ENCODE measurements at regions not wholly inside any gene's neighbourhood (a gene's known extent, or its start where the extent isn't known, plus 50 kb on each side); places are given as distances from the start of the nearest gene placed in this dataset.
A peak's percentile ranks its signal among the peaks of the same experiment; 100 is the strongest.
"Not testable (repeated sequence)": the region's sequence is repeated elsewhere in the genome, so short reads cannot be mapped to it uniquely, and the experiment has no call there.

- no peak overlapping the region for H3K4me3 ChIP-seq
- H3K27me3 ChIP-seq (ENCODE audit: low read depth) = no peaks in the 10 kb centered on the region
- H3K27ac ChIP-seq (replicated peaks) = peak overlapping the region; percentile 95
- no peaks in the 10 kb centered on the region for H3K36me3 ChIP-seq
- H3K4me1 ChIP-seq = peaks cover 43% of the 10 kb centered on the region
- no peak for DNase-seq
- intact Hi-C loops (cut with micrococcal nuclease) = no loop called here
- H3K9me3 ChIP-seq (replicated peaks) = no peaks in the 10 kb centered on the region
- no peak for TF ChIP-seq CTCF (IDR thresholded peaks at IDR 0.05; ENCODE audit: borderline replicate concordance)
Observed at GRCh38 chr6:3912361-3913076, 63.3 kb downstream of the FAM50B start.

DNA sequence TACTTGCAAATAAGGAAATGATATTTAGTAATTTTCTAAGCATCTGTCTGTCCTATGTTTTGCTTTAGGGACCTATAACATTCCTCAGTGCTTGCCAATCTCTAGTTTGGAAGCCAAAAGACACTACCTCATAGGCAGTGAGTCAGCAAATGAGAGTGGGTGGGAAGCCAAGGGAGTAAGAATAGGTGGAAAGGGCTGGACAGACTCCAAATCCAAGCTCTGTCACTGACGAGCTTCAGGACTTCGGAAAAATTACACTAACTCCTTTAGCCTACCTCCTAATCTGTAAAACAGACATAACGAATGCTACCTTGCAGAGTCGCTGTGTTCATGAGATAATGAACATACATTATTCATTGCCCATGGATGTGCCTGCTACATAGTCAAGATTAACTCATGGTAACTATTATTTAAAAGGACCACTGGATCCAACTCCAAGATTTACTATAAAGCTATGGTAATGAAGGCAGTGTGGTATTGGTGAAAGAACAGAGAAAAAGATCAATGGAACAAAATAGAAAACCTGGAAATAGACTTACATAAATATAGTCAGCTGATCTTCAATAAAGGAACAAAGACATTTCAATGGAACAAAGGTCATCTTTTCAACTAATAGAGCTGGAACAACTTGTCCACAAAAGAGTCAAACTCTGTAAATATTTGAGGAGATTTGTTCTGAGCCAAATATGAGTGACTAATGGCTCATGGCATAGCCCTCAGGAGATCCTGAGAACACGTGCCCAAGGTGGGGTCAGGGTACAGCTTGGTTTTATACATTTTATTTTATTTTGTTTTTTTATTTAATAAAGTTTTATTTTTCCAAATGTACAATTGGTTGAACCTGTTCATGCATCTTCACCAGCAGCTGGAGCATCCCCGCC is 64.1 kb downstream of the FAM50B start:
- H3K36me3 ChIP-seq = no peaks in the 10 kb centered on the region
- intact Hi-C loops (cut with micrococcal nuclease) = no loop called here
- TF ChIP-seq CTCF (IDR thresholded peaks at IDR 0.05; ENCODE audit: borderline replicate concordance) = no peak
- H3K4me3 ChIP-seq = no peak overlapping the region
- no peaks in the 10 kb centered on the region for H3K27me3 ChIP-seq (ENCODE audit: low read depth)
- no peaks in the 10 kb centered on the region for H3K9me3 ChIP-seq (replicated peaks)
- peak overlapping the region; percentile 95 for H3K27ac ChIP-seq (replicated peaks)
- H3K4me1 ChIP-seq = peaks cover 45% of the 10 kb centered on the region
- no peak for DNase-seq

- intact Hi-C loops (cut with micrococcal nuclease) = no loop called here
- TF ChIP-seq CTCF (IDR thresholded peaks at IDR 0.05; ENCODE audit: borderline replicate concordance) = no peak
- H3K9me3 ChIP-seq (replicated peaks) = no peaks in the 10 kb centered on the region
- H3K36me3 ChIP-seq = no peaks in the 10 kb centered on the region
- peak overlapping the region; percentile 95 for H3K27ac ChIP-seq (replicated peaks)
- H3K4me3 ChIP-seq = no peak overlapping the region
- H3K27me3 ChIP-seq (ENCODE audit: low read depth) = no peaks in the 10 kb centered on the region
- H3K4me1 ChIP-seq = peaks cover 51% of the 10 kb centered on the region
- no peak for DNase-seq
Observed at GRCh38 chr6:3913958-3914337, 64.8 kb downstream of the FAM50B start.

- Histone ChIP-seq H3K36me3 (no peaks in the 10 kb centered on the region), H3K4me1 (peaks cover 60% of the 10 kb centered on the region), H3K27ac (replicated peaks) (no peak overlapping the region), H3K4me3 (no peak overlapping the region), H3K27me3 (ENCODE audit: low read depth) (no peaks in the 10 kb centered on the region), H3K9me3 (replicated peaks) (no peaks in the 10 kb centered on the region)
- no peak for DNase-seq
- intact Hi-C loops (cut with micrococcal nuclease) = no loop called here
- no peak for TF ChIP-seq CTCF (IDR thresholded peaks at IDR 0.05; ENCODE audit: borderline replicate concordance)
Observed at GRCh38 chr6:3915076-3915791, 66.1 kb downstream of the FAM50B start.

DNA sequence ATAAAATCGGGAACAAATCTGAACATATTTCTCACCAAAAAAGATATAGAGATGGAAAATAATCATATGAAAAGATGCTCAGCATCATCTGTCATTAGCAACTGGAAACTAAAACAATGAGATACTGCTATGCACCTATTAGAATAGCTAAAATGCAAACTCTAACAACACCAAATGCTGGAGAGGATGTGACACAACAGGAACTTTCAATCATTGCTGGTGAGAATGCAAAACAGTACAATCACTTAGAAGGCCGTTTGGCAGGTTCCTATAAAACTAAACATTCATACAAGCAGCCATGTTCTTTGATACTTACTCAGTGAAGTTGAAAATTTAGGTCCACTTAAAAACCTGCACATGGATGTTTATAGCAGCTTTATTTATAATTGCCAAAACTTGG is 67.0 kb downstream of the FAM50B start:
- no peak overlapping the region for H3K4me3 ChIP-seq
- no peak for DNase-seq
- no peaks in the 10 kb centered on the region for H3K9me3 ChIP-seq (replicated peaks)
- no peak for TF ChIP-seq CTCF (IDR thresholded peaks at IDR 0.05; ENCODE audit: borderline replicate concordance)
- intact Hi-C loops (cut with micrococcal nuclease) = no loop called here
- no peaks in the 10 kb centered on the region for H3K27me3 ChIP-seq (ENCODE audit: low read depth)
- H3K4me1 ChIP-seq = peaks cover 51% of the 10 kb centered on the region
- H3K36me3 ChIP-seq = no peaks in the 10 kb centered on the region
- H3K27ac ChIP-seq (replicated peaks) = no peak overlapping the region

DNA sequence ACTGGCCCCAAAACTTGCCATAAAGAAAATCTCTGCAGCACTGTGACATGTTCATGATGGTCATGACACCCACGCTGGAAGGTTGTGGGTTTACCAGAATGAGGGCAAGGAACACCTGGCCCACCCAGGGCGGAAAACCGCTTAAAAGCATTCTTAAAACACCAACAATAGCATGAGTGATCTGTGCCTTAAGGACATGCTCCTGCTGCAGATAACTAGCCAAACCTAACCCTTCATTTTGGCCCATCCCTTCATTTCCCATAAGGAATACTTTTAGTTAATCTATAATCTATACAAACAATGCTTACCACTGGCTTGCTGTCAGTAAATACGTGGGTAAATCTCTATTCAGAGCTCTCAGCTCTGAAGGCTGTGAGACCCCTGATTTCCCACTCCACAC is 67.6 kb downstream of the FAM50B start:
- H3K27me3 ChIP-seq (ENCODE audit: low read depth) = not testable (repeated sequence)

More for the DNA sequence above, 67.6 kb downstream of the FAM50B start:
- H3K9me3 ChIP-seq (replicated peaks); H3K27ac ChIP-seq (replicated peaks); H3K36me3 ChIP-seq; intact Hi-C loops (cut with micrococcal nuclease); H3K4me3 ChIP-seq; DNase-seq: not testable (repeated sequence)
- H3K4me1 ChIP-seq = peaks cover 45% of the 10 kb centered on the region

All from left ventricle myocardium inferior (tissue), 1 donor.